PFSK-1 (cell line): ENCODE measurements at regions not wholly inside any gene's neighbourhood (a gene's known extent, or its start where the extent isn't known, plus 50 kb on each side); places are given as distances from the start of the nearest gene placed in this dataset.

Experiments used
- FOXP2 ChIP-seq: optimal IDR thresholded peaks from 2 replicates; pipeline ENCODE3; 2011; ENCODE audit warnings: borderline replicate concordance, control low read depth, inconsistent platforms; ENCODE audit not compliant: insufficient read depth; ENCODE audit errors: extremely low read length, extremely low read depth
- POLR2AphosphoS5 ChIP-seq: IDR thresholded peaks from 2 replicates; pipeline ENCODE4 v1.6.1; 2012; ENCODE audit warnings: low read depth, mild to moderate bottlenecking, control low read depth, low read length, moderate library complexity
- TAF1 ChIP-seq: IDR thresholded peaks from 2 replicates; pipeline ENCODE4 v1.6.1; 2012; ENCODE audit warnings: low read length, control low read depth, borderline replicate concordance; ENCODE audit not compliant: insufficient read depth

DNA sequence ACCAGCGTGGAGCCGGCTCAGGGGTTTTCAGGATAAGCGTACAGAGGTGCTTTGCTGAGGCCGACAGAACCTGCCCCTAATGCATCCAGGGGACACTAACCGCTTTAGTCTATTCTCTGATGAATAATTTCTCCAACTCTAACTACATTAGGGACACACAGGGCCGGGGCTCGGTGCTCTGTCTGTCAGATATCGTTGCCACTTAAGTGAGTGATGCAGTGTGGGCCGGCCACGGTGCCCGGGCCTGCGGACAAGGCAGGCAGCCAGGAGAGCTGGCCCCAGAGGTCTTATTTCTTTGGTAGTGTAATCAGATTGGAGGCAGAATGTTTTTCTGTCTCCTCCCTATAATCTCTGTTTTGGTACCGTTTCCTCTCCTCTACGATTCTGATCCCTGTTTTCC, 62.7 kb downstream of the ADRA2A start:
- TF ChIP-seq POLR2AphosphoS5 (no peak), TAF1 (no peak), FOXP2 (no peak)
